Panc1 (cell line): ENCODE measurements at regions not wholly inside any gene's neighbourhood (a gene's known extent, or its start where the extent isn't known, plus 50 kb on each side); places are given as distances from the start of the nearest gene placed in this dataset.

Experiments
- ATAC-seq: fragments of 200-7000 bp; cut with Tn5 transposase; 2 replicates; pipeline ENCODE4 v1.9.1; 2020; ENCODE audit warnings: mild to moderate bottlenecking, moderate library complexity
- BruUV-seq: library from RNA; stranded (reverse); fragments of 400-500 nt; replicated peaks from 2 replicates; lab custom pipeline; 2021; lab: Mats Ljungman, UMichigan
- CTCF ChIA-PET: fragments of 300-600 bp; sonication (Branson Sonifier 250); formaldehyde crosslinking; loops from one replicate; lab custom pipeline; 2022; ENCODE audit warnings: antibody characterized with exemption; lab: Charles Lee
- POLR2A ChIA-PET: fragments of 300-600 bp; sonication (Branson Sonifier 250); formaldehyde crosslinking; loops from one replicate; lab custom pipeline; 2022; ENCODE audit warnings: antibody characterized with exemption; lab: Charles Lee
- DNase-seq: peaks from one replicate; pipeline ENCODE4 v3.0.0-alpha.2; 2010; ENCODE audit warnings: low read depth, low spot score
- H3K27ac ChIP-seq: 2 replicates; pipeline ENCODE4 v1.5.1; 2011; ENCODE audit warnings: mild to moderate bottlenecking, low read length, inconsistent platforms
- H3K27me3 ChIP-seq: fragments of 200-500 bp; sonication (Bioruptor generic); 2 replicates; pipeline ENCODE4 v1.6.0; 2014; ENCODE audit warnings: low read length, inconsistent platforms; ENCODE audit not compliant: control insufficient read depth, insufficient read depth
- H3K36me3 ChIP-seq: fragments of 200-500 bp; sonication (Bioruptor generic); 2 replicates; pipeline ENCODE4 v1.5.1; 2014; ENCODE audit warnings: inconsistent platforms, mild to moderate bottlenecking, low read length, moderate library complexity; ENCODE audit not compliant: control insufficient read depth, insufficient read depth
- H3K4me1 ChIP-seq: 2 replicates; pipeline ENCODE4 v1.5.1; 2011; ENCODE audit warnings: inconsistent platforms, mild to moderate bottlenecking, low read length, moderate library complexity; ENCODE audit not compliant: control insufficient read depth, insufficient read depth
- H3K4me3 ChIP-seq, 2 experiments: 2 replicates each; pipeline ENCODE4 v1.5.1; 2011 to 2012; ENCODE audit warnings: low read depth in 2 of 2, low read length in 2 of 2, mild to moderate bottlenecking in 2 of 2, inconsistent platforms in 1 of 2, moderate library complexity in 1 of 2
- H3K9me3 ChIP-seq: fragments of 200-500 bp; sonication (Bioruptor generic); 2 replicates; pipeline ENCODE4 v1.5.1; 2014; ENCODE audit warnings: low read depth, mild to moderate bottlenecking, inconsistent platforms, low read length, moderate library complexity; ENCODE audit not compliant: control insufficient read depth, insufficient read depth
- POLR2AphosphoS5 ChIP-seq: IDR thresholded peaks from 2 replicates; pipeline ENCODE4 v1.6.1; 2012; ENCODE audit warnings: mild to moderate bottlenecking, low read depth, low read length, moderate library complexity
- SIN3A ChIP-seq: IDR thresholded peaks from 2 replicates; pipeline ENCODE4 v1.6.1; 2012; ENCODE audit warnings: low read depth, mild to moderate bottlenecking, low read length, moderate library complexity, borderline replicate concordance; ENCODE audit not compliant: insufficient read depth
- TCF7L2 ChIP-seq: IDR thresholded peaks from 2 replicates; pipeline ENCODE4 v1.6.1; 2011; ENCODE audit warnings: mild to moderate bottlenecking, low read depth, low read length, inconsistent platforms
- in situ Hi-C: cut with HindIII; loops from 2 replicates; pipeline ENCODE4 v1.10.0; 2016; ENCODE audit warnings: low sequenced_read_pairs, low pct_unique_long_range_greater_than_20kb
- intact Hi-C: fragments of 100-400 bp; cut with micrococcal nuclease; formaldehyde crosslinking; loops from one replicate; pipeline ENCODE4 v1.10.0; 2022; ENCODE audit not compliant: unreplicated experiment
- TF ChIP-seq, protein P1 (sequence below), 2 experiments: IDR thresholded peaks; 2 replicates each; pipeline ENCODE4 v1.6.1; 2011 to 2012; ENCODE audit warnings: low read depth in 2 of 2, control low read depth in 1 of 2, low read length in 1 of 2, mild to moderate bottlenecking in 1 of 2, moderate library complexity in 1 of 2; ENCODE audit not compliant: insufficient read depth in 1 of 2
- TF ChIP-seq, protein P2 (sequence below): fragments of 450-650 bp; IDR thresholded peaks from 2 replicates; pipeline ENCODE4 v1.5.1; 2017; ENCODE audit warnings: mild to moderate bottlenecking

DNA sequence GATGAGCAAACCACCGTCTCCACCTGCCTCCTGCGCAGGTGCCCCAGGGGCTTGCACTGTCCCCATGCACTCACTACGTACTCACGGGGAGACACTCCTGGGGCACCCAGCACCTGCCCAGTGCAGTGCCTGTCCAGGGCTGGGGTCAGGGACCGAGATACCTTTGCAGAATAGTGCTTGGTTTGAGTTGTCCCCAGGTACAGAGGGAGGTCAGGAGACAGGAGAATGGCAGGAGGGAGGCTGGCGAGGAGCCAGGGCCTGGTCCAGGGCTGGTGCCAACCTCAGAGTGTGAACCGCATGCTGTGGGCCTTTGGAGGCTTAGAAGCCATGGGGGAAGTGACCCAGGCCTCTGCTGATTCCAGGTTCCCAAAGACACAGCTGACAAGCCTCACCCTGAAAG is 110.1 kb upstream of the GPR26 start:
- no TSS peak for BruUV-seq
- in situ Hi-C loops (no loop called here), intact Hi-C loops (loop anchor here (5.0 to 10.0 kb wide), 2 partner anchors 171 to 254 kb away; no protein-coding TSS in a partner anchor)
- ChIA-PET POLR2A (no interaction called here), CTCF (no interaction called here)
- H3K4me1 ChIP-seq, result no peaks in the 10 kb centered on the region
- ATAC-seq (no peak), DNase-seq (no peak)
- TF ChIP-seq SIN3A, result no peak
- TF ChIP-seq POLR2AphosphoS5, result no peak
- TF ChIP-seq, protein P1, sequence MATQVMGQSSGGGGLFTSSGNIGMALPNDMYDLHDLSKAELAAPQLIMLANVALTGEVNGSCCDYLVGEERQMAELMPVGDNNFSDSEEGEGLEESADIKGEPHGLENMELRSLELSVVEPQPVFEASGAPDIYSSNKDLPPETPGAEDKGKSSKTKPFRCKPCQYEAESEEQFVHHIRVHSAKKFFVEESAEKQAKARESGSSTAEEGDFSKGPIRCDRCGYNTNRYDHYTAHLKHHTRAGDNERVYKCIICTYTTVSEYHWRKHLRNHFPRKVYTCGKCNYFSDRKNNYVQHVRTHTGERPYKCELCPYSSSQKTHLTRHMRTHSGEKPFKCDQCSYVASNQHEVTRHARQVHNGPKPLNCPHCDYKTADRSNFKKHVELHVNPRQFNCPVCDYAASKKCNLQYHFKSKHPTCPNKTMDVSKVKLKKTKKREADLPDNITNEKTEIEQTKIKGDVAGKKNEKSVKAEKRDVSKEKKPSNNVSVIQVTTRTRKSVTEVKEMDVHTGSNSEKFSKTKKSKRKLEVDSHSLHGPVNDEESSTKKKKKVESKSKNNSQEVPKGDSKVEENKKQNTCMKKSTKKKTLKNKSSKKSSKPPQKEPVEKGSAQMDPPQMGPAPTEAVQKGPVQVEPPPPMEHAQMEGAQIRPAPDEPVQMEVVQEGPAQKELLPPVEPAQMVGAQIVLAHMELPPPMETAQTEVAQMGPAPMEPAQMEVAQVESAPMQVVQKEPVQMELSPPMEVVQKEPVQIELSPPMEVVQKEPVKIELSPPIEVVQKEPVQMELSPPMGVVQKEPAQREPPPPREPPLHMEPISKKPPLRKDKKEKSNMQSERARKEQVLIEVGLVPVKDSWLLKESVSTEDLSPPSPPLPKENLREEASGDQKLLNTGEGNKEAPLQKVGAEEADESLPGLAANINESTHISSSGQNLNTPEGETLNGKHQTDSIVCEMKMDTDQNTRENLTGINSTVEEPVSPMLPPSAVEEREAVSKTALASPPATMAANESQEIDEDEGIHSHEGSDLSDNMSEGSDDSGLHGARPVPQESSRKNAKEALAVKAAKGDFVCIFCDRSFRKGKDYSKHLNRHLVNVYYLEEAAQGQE (IDR thresholded peaks at IDR 0.05; ENCODE audit: insufficient read depth in 1 of 2, low read depth in 2 of 2, low read length in 1 of 2), result no peak
- TF ChIP-seq TCF7L2, result no peak
- TF ChIP-seq, protein P2, sequence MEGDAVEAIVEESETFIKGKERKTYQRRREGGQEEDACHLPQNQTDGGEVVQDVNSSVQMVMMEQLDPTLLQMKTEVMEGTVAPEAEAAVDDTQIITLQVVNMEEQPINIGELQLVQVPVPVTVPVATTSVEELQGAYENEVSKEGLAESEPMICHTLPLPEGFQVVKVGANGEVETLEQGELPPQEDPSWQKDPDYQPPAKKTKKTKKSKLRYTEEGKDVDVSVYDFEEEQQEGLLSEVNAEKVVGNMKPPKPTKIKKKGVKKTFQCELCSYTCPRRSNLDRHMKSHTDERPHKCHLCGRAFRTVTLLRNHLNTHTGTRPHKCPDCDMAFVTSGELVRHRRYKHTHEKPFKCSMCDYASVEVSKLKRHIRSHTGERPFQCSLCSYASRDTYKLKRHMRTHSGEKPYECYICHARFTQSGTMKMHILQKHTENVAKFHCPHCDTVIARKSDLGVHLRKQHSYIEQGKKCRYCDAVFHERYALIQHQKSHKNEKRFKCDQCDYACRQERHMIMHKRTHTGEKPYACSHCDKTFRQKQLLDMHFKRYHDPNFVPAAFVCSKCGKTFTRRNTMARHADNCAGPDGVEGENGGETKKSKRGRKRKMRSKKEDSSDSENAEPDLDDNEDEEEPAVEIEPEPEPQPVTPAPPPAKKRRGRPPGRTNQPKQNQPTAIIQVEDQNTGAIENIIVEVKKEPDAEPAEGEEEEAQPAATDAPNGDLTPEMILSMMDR, result no peak
- no peaks in the 10 kb centered on the region for H3K36me3 ChIP-seq
- H3K27me3 ChIP-seq, result no peaks in the 10 kb centered on the region
- no peak overlapping the region for H3K27ac ChIP-seq
- H3K9me3 ChIP-seq, result no peaks in the 10 kb centered on the region
- no peak overlapping the region for H3K4me3 ChIP-seq

DNA sequence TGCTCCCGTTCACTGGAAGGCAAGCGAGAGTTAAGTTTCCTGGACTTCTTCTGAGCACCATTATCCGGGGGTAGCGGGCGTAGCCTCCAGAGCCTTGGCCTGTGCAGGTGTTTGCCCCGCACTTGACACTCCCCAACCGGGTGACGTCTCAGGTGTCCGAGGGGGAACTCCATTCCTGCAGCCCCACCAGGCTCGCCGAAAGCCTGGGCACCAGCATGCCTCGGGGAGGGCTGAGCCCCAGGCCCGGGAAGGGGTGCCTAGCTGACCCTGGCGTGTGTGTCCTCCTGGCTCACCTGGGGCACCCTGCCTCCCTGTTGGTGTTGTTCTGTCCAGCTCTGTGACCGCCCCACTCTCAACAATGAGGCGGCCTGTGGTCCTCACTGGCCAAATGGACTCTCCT is 109.4 kb upstream of the GPR26 start:
- BruUV-seq, result no TSS peak
- CTCF ChIA-PET, result interaction anchor here (0.9 kb wide), 1 partner anchor 511 kb away, joined by 3 read pairs; no protein-coding TSS in a partner anchor
- H3K9me3 ChIP-seq, result no peaks in the 10 kb centered on the region
- H3K27me3 ChIP-seq, result peaks cover 3% of the 10 kb centered on the region; the same call in 1 of the 2 replicates
- no peak for DNase-seq
- no peaks in the 10 kb centered on the region for H3K36me3 ChIP-seq
- H3K4me3 ChIP-seq, result no peak overlapping the region
- ATAC-seq, result no peak
- no peak overlapping the region for H3K27ac ChIP-seq
- H3K4me1 ChIP-seq, result no peaks in the 10 kb centered on the region
- in situ Hi-C loops, result no loop called here
- TF ChIP-seq TCF7L2 (no peak), SIN3A (no peak), POLR2AphosphoS5 (no peak)
- TF ChIP-seq, protein P1 (IDR thresholded peaks at IDR 0.05; ENCODE audit: insufficient read depth in 1 of 2, low read depth in 2 of 2, low read length in 1 of 2), result no peak
- TF ChIP-seq, protein P2, result no peak
- intact Hi-C loops, result loop anchor here (5.0 to 10.0 kb wide), 2 partner anchors 172 to 254 kb away; no protein-coding TSS in a partner anchor
- POLR2A ChIA-PET, result no interaction called here
